K562 (cell line): ENCODE measurements at regions not wholly inside any gene's neighbourhood (a gene's known extent, or its start where the extent isn't known, plus 50 kb on each side); places are given as distances from the start of the nearest gene placed in this dataset.

Experiments
- CREB1 ChIP-seq, 2 experiments: sonication (generic) in 1 of 2; formaldehyde crosslinking in 1 of 2; IDR thresholded peaks; 2 replicates each; pipeline versions ENCODE4 v1.6.1 to v1.8.0; 2012 to 2022; ENCODE audit warnings: inconsistent platforms in 1 of 2, mild to moderate bottlenecking in 1 of 2, missing genetic modification reagents in 1 of 2, moderate library complexity in 1 of 2
- CTCF ChIP-seq, 3 experiments: IDR thresholded peaks in 2 of 3; conservative IDR thresholded peaks in 1 of 3; 2 replicates each; pipeline ENCODE4 v1.5.1; 2011 to 2012; ENCODE audit warnings: low read length in 3 of 3, mild to moderate bottlenecking in 3 of 3, control low read depth in 2 of 3, improper control_type of control experiment in 1 of 3, inconsistent platforms in 1 of 3, low read depth in 1 of 3, mixed read lengths in 1 of 3, moderate library complexity in 1 of 3; ENCODE audit not compliant: insufficient read depth in 2 of 3
- HSF4 ChIP-seq: fragments of 250-450 bp; sonication (Bioruptor Pico); IDR thresholded peaks from 2 replicates; pipeline ENCODE4 v2.1.2; 2022; ENCODE audit warnings: mild to moderate bottlenecking, moderate library complexity, borderline replicate concordance
- KLF1 ChIP-seq: fragments of 450-650 bp; IDR thresholded peaks from 2 replicates; pipeline ENCODE4 v1.6.1; 2016; ENCODE audit warnings: missing genetic modification characterization, missing compliant biosample characterization
- KLF16 ChIP-seq: IDR thresholded peaks from 2 replicates; pipeline ENCODE4 v1.6.1; 2016; ENCODE audit warnings: antibody characterized with exemption
- MTA3 ChIP-seq: fragments of 450-650 bp; formaldehyde crosslinking; IDR thresholded peaks from 2 replicates; pipeline ENCODE4 v1.6.1; 2017; ENCODE audit warnings: mild to moderate bottlenecking, borderline replicate concordance
- PCBP2 ChIP-seq: fragments of 200-400 bp; formaldehyde crosslinking; IDR thresholded peaks from 2 replicates; pipeline ENCODE4 v1.6.1; 2018; ENCODE audit warnings: low read length, low read depth, mild to moderate bottlenecking, moderate library complexity; ENCODE audit not compliant: poor library complexity, severe bottlenecking
- TAF1 ChIP-seq: IDR thresholded peaks from 2 replicates; pipeline ENCODE4 v1.6.1; 2011; ENCODE audit warnings: mild to moderate bottlenecking, low read length, moderate library complexity; ENCODE audit not compliant: insufficient read depth, control insufficient read depth, severe bottlenecking; ENCODE audit errors: extremely low read depth
- TRIM28 ChIP-seq: fragments of 450-650 bp; IDR thresholded peaks from 2 replicates; pipeline ENCODE4 v1.6.1; 2017
- ZFP36 ChIP-seq: fragments of 150-350 bp; IDR thresholded peaks from 2 replicates; pipeline ENCODE4 v1.6.1; 2018; ENCODE audit warnings: low read length, low read depth; ENCODE audit not compliant: partially characterized antibody
- ZNF76 ChIP-seq: fragments of 250-450 bp; sonication (Bioruptor Pico); IDR thresholded peaks from 2 replicates; pipeline ENCODE4 v1.4.0; 2020; ENCODE audit warnings: mild to moderate bottlenecking, moderate library complexity, borderline replicate concordance

DNA sequence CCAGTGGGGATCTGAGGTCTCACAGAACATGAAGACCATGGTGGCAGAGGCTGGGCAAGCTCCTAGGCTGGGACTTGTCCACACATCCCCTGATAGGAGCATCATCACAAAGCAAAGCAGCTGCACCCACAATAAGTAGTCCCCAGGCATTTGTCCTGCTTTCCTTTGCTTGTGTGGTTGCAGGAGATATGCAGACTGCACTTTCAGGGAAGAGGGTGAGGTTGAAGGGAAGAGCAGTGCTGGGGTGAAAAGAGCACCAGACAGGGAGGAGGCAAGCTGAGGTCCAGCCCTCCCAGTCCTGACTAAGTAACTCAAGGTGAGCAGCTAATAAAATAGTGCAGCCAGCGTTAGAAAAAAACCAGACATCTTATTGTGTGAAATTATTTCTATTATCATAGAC, 383.6 kb downstream of the UQCRFS1 start:
- TF ChIP-seq KLF1 = no peak
- no peak for TF ChIP-seq MTA3
- no peak for TF ChIP-seq CTCF (IDR thresholded peaks at IDR 0.05 in 2 of 3, conservative IDR thresholded peaks at IDR 0.05 in 1 of 3; ENCODE audit: insufficient read depth in 2 of 3, low read depth in 1 of 3, low read length in 3 of 3)
- TF ChIP-seq KLF16 = no peak
- no peak for TF ChIP-seq HSF4
- no peak for TF ChIP-seq CREB1 (IDR thresholded peaks at IDR 0.05)
- no peak for TF ChIP-seq CREB1 (CRISPR knock-in tag; IDR thresholded peaks at IDR 0.05)
- no peak for TF ChIP-seq PCBP2
- TF ChIP-seq TAF1 = no peak
- TF ChIP-seq ZFP36 = no peak
- no peak for TF ChIP-seq TRIM28
- TF ChIP-seq ZNF76 = no peak
